ENCODE measurements at regions not wholly inside any gene's neighbourhood (a gene's known extent, or its start where the extent isn't known, plus 50 kb on each side); places are given as distances from the start of the nearest gene placed in this dataset.

GRCh38 chr1:90486996-90487395, 230.1 kb downstream of the BARHL2 start:
- DNase-seq: no peak

- no peak for DNase-seq
Measured at GRCh38 chr1:90486134-90486824, 230.8 kb downstream of the BARHL2 start.

- DNase-seq: no peak
Measured at GRCh38 chr1:90480271-90480835, 236.7 kb downstream of the BARHL2 start.

- DNase-seq: no peak
Measured at GRCh38 chr1:90476994-90477393, 240.1 kb downstream of the BARHL2 start.

GRCh38 chr1:90476411-90476810, 240.7 kb downstream of the BARHL2 start:
- DNase-seq: no peak

- no peak for DNase-seq
Measured at GRCh38 chr1:90475631-90476030, 241.5 kb downstream of the BARHL2 start.

- DNase-seq: no peak
Measured at GRCh38 chr1:90474731-90475130, 242.4 kb downstream of the BARHL2 start.

GRCh38 chr1:90474158-90474557, 242.9 kb downstream of the BARHL2 start:
- no peak for DNase-seq

- DNase-seq: no peak
Measured at GRCh38 chr1:90472775-90473174, 244.3 kb downstream of the BARHL2 start.

- no peak for DNase-seq
Measured at GRCh38 chr1:90459570-90459969, 257.5 kb downstream of the BARHL2 start.

GRCh38 chr1:90457985-90458384, 259.1 kb downstream of the BARHL2 start:
- no peak for DNase-seq

- no peak for DNase-seq
Measured at GRCh38 chr1:90452491-90452890, 264.6 kb downstream of the BARHL2 start.

GRCh38 chr1:90443354-90443753, 273.7 kb downstream of the BARHL2 start:
- no peak for DNase-seq

- DNase-seq: no peak
Measured at GRCh38 chr1:90435351-90435750, 281.8 kb downstream of the BARHL2 start.

GRCh38 chr1:90434460-90434859, 282.6 kb downstream of the BARHL2 start:
- no peak for DNase-seq

GRCh38 chr1:90417126-90417525, 300.0 kb downstream of the BARHL2 start:
- no peak for DNase-seq

- no peak for DNase-seq
Measured at GRCh38 chr1:90414201-90414600, 302.9 kb downstream of the BARHL2 start.

- DNase-seq: no peak
Measured at GRCh38 chr1:90413519-90413918, 303.6 kb downstream of the BARHL2 start.

GRCh38 chr1:90412563-90412962, 304.5 kb downstream of the BARHL2 start:
- DNase-seq: no peak

GRCh38 chr1:90411185-90411584, 305.9 kb downstream of the BARHL2 start:
- DNase-seq: no peak

- DNase-seq: no peak
Measured at GRCh38 chr1:90407737-90408136, 309.4 kb downstream of the BARHL2 start.

- no peak for DNase-seq
Measured at GRCh38 chr1:90405726-90406125, 311.4 kb downstream of the BARHL2 start.

- DNase-seq: peak; percentile 98
Measured at GRCh38 chr1:90402893-90403849, 313.9 kb downstream of the BARHL2 start.

GRCh38 chr1:90400131-90400530, 317.0 kb downstream of the BARHL2 start:
- no peak for DNase-seq
